Kidney (tissue), 13 donors: ENCODE measurements at regions not wholly inside any gene's neighbourhood (a gene's known extent, or its start where the extent isn't known, plus 50 kb on each side); places are given as distances from the start of the nearest gene placed in this dataset.

Source experiments
- DNase-seq, 5 donors: peaks; one replicate each; pipeline ENCODE4 v3.0.0-alpha.2; 2013 to 2020
- FAIRE-seq: peaks from 2 replicates; lab custom pipeline; 2012; peaks lifted over from hg19 to GRCh38; lab: Jason Lieb, UNC
- H3K27ac ChIP-seq, 2 donors: one replicate each; pipeline ENCODE4 v1.7.0; 2013; ENCODE audit warnings: low read depth in 2 of 2, low read length in 2 of 2, inconsistent platforms in 1 of 2
- H3K27me3 ChIP-seq: one replicate; pipeline ENCODE4 v1.7.1; 2013; ENCODE audit warnings: low read length, inconsistent platforms; ENCODE audit not compliant: control insufficient read depth, insufficient read depth
- H3K36me3 ChIP-seq, 3 donors: one replicate each; pipeline versions ENCODE4 v1.7.0 to v1.7.1; 2013; ENCODE audit warnings: low read length in 3 of 3, control low read depth in 1 of 3, inconsistent platforms in 1 of 3; ENCODE audit not compliant: insufficient read depth in 3 of 3, control insufficient read depth in 2 of 3
- H3K4me1 ChIP-seq, 3 donors: one replicate each; pipeline versions ENCODE4 v1.7.0 to v1.7.1; 2013; ENCODE audit warnings: low read length in 3 of 3, inconsistent platforms in 1 of 3, low read depth in 1 of 3; ENCODE audit not compliant: control insufficient read depth in 2 of 3, insufficient read depth in 2 of 3
- H3K4me3 ChIP-seq, 3 donors: one replicate each; pipeline versions ENCODE4 v1.7.0 to v1.8.1; 2013; ENCODE audit warnings: low read length in 3 of 3, control low read depth in 1 of 3, inconsistent platforms in 1 of 3
- H3K9ac ChIP-seq, 3 donors: one replicate each; pipeline versions ENCODE4 v1.7.0 to v1.7.1; 2013; ENCODE audit warnings: low read length in 3 of 3, control low read depth in 1 of 3, inconsistent platforms in 1 of 3
- H3K9me3 ChIP-seq, 3 donors: one replicate each; pipeline versions ENCODE4 v1.7.0 to v1.7.1; 2013; ENCODE audit warnings: low read length in 3 of 3, control low read depth in 1 of 3, inconsistent platforms in 1 of 3; ENCODE audit not compliant: control insufficient read depth in 2 of 3, insufficient read depth in 1 of 3
- intact Hi-C: fragments of 100-400 bp; cut with DNase I; formaldehyde crosslinking; loops from one replicate; pipeline ENCODE4 v1.11.1; 2022
- TF ChIP-seq, protein P1 (sequence below): IDR thresholded peaks from 3 replicates; pipeline ENCODE4 v1.5.1; 2012; ENCODE audit warnings: mild to moderate bottlenecking, moderate library complexity, borderline replicate concordance; ENCODE audit not compliant: insufficient read depth; ENCODE audit errors: extremely low read depth
- donor health status: control.
- donor health status: control.
- donor health status: control.
- donor health status: control.
- donor health status: control.
- donor health status: DM: yes; HTN: yes; CAD: no.
- donor health status: Normal renal cell carcinoma (clear cell type).

DNA sequence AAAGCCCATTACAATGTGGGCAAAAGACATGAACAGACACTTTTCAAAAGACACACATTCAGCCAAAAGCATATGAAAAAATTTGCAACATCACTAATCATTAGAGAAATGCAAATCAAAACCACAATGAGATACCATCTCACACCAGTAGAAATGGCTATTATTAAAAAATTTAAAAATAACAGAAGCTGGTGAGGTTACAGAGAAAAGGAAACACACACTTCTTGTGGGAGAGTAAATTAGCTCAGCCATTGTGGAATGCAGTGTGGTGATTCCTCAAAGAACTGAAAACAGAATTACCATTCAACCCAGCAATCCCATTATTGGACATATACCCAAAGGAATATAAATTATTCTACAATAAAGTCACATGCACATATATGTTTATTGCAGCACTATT lies 585.2 kb upstream of the TUSC1 start:
- H3K9ac ChIP-seq = no peak overlapping the region
- no peak overlapping the region for H3K4me3 ChIP-seq
- DNase-seq (no peak), FAIRE-seq (no peak)
- intact Hi-C loops = no loop called here
- TF ChIP-seq, protein P1, sequence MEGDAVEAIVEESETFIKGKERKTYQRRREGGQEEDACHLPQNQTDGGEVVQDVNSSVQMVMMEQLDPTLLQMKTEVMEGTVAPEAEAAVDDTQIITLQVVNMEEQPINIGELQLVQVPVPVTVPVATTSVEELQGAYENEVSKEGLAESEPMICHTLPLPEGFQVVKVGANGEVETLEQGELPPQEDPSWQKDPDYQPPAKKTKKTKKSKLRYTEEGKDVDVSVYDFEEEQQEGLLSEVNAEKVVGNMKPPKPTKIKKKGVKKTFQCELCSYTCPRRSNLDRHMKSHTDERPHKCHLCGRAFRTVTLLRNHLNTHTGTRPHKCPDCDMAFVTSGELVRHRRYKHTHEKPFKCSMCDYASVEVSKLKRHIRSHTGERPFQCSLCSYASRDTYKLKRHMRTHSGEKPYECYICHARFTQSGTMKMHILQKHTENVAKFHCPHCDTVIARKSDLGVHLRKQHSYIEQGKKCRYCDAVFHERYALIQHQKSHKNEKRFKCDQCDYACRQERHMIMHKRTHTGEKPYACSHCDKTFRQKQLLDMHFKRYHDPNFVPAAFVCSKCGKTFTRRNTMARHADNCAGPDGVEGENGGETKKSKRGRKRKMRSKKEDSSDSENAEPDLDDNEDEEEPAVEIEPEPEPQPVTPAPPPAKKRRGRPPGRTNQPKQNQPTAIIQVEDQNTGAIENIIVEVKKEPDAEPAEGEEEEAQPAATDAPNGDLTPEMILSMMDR = no peak
- H3K4me1 ChIP-seq = no peaks in the 10 kb centered on the region
- H3K36me3 ChIP-seq = no peaks in the 10 kb centered on the region
- no peaks in the 10 kb centered on the region for H3K27me3 ChIP-seq
- no peak overlapping the region for H3K27ac ChIP-seq
- no peaks in the 10 kb centered on the region for H3K9me3 ChIP-seq

DNA sequence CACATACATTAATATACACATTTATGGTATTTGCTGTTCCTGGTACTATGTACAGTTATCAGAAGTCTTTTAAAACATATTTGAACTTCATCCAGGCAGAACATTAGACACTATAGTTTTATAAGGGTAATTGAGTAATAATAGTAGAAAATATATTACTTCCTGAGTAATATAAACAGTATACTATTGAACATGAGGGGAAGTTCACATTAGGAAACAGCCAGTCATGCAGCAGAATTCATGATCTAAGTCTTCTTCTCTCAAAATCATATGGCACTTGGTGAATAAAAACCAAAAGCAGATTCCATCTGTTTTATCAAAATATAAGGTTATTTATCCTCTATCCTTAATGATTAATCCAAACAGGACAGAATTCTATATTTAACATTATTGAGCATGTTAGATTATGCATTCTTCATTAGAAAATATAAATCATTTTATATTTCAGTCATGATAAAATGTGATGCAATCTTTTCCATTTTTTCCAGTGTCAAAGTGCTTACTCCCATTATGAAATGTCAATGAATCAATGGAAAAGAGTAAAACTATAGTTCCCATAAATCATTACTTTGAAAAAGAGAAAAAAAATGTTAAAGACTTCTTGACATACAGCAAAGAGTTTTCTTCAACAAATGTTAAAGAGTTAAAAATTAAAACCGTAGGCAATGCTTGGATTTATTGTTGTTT lies 584.3 kb upstream of the TUSC1 start:
- Histone ChIP-seq H3K9me3 (no peaks in the 10 kb centered on the region), H3K27ac (no peak overlapping the region), H3K9ac (no peak overlapping the region), H3K36me3 (no peaks in the 10 kb centered on the region), H3K4me3 (no peak overlapping the region), H3K27me3 (no peaks in the 10 kb centered on the region), H3K4me1 (no peaks in the 10 kb centered on the region)
- TF ChIP-seq, protein P1 = no peak
- DNase-seq = no peak
- intact Hi-C loops = no loop called here
- no peak for FAIRE-seq

DNA sequence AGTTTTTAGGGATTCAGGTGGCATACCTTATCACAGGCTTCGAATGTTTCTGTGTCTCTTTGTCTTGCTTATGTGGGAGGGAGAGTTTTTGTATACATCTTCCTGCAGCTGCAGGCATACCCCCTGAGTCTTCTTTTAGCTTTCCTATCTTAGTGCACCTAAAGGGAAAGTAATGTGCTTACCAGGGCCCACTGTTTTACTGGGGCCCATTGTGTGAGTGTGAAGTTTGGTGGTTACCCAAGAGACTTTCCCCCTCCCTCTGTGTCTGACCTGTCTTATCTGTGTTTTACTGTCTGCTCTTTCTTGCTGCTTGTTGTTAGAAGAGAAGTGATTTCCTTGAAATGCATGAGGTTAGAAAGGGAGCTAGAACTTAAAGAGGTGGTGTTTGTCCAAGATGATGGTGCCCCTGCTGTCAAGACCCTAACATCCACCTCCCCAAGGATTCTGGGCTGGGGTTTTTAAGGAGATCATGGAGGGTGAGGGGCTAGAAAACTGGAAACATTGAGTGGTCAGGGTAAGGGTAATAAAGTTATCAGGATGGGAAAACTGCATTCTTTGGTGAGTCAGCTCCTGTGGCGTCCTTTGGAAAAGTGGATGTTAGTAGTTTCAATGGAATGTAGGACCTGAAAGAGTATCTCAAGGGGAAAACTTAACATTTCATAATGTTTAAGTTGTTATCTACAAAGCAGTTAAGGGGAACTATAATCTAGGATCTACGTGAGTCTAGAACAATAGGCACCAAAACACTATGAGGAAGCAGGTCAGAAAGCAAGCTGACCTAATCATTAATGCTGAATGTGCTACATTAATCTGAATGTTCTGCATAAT lies 583.5 kb upstream of the TUSC1 start:
- Histone ChIP-seq H3K9ac (no peak overlapping the region), H3K9me3 (no peaks in the 10 kb centered on the region), H3K27ac (no peak overlapping the region), H3K27me3 (no peaks in the 10 kb centered on the region), H3K36me3 (no peaks in the 10 kb centered on the region), H3K4me3 (no peak overlapping the region), H3K4me1 (no peaks in the 10 kb centered on the region)
- intact Hi-C loops = no loop called here
- TF ChIP-seq, protein P1 = no peak
- no peak for FAIRE-seq
- DNase-seq = no peak
